ENCODE measurements at regions not wholly inside any gene's neighbourhood (a gene's known extent, or its start where the extent isn't known, plus 50 kb on each side); places are given as distances from the start of the nearest gene placed in this dataset.
"Not testable (repeated sequence)": the region's sequence is repeated elsewhere in the genome, so short reads cannot be mapped to it uniquely, and the experiment has no call there.

- Histone ChIP-seq H3K4me3 (no peak overlapping the region), H3K27me3 (no peaks in the 10 kb centered on the region), H3K4me1 (no peaks in the 10 kb centered on the region), H3K36me3 (no peaks in the 10 kb centered on the region), H3K9me3 (no peaks in the 10 kb centered on the region), H3K27ac (no peak overlapping the region)
- ATAC-seq (no peak), DNase-seq (no peak)
- intact Hi-C loops (cut with DNase I), result no loop called here
- TF ChIP-seq CTCF (IDR thresholded peaks at IDR 0.05), result no peak
These were observed 551.7 kb upstream of the LRRN3 start for GRCh38 chr7:110539216-110539615.

GRCh38 chr7:110541962-110542361, 549.0 kb upstream of the LRRN3 start:
- H3K4me3 ChIP-seq, result no peak overlapping the region
- H3K36me3 ChIP-seq, result no peaks in the 10 kb centered on the region
- DNase-seq, result no peak
- no peaks in the 10 kb centered on the region for H3K27me3 ChIP-seq
- no peak for ATAC-seq
- no peaks in the 10 kb centered on the region for H3K9me3 ChIP-seq
- H3K27ac ChIP-seq, result no peak overlapping the region
- no peak for TF ChIP-seq CTCF (IDR thresholded peaks at IDR 0.05)
- intact Hi-C loops (cut with DNase I), result no loop called here
- no peaks in the 10 kb centered on the region for H3K4me1 ChIP-seq

- DNase-seq (no peak), ATAC-seq (no peak)
- no peak for TF ChIP-seq CTCF (IDR thresholded peaks at IDR 0.05)
- Histone ChIP-seq H3K27ac (no peak overlapping the region), H3K36me3 (no peaks in the 10 kb centered on the region), H3K4me1 (no peaks in the 10 kb centered on the region), H3K9me3 (no peaks in the 10 kb centered on the region), H3K4me3 (no peak overlapping the region), H3K27me3 (no peaks in the 10 kb centered on the region)
- intact Hi-C loops (cut with DNase I), result no loop called here
These were observed 546.7 kb upstream of the LRRN3 start for GRCh38 chr7:110544194-110544593.

GRCh38 chr7:110548372-110548771, 542.6 kb upstream of the LRRN3 start:
- intact Hi-C loops (cut with DNase I), result no loop called here
- DNase-seq, result no peak
- no peak for TF ChIP-seq CTCF (IDR thresholded peaks at IDR 0.05)
- Histone ChIP-seq H3K27ac (no peak overlapping the region), H3K27me3 (no peaks in the 10 kb centered on the region), H3K4me3 (no peak overlapping the region), H3K9me3 (peaks cover 0 to 30% of the 10 kb centered on the region in 2 donors), H3K4me1 (no peaks in the 10 kb centered on the region), H3K36me3 (no peaks in the 10 kb centered on the region)
- ATAC-seq, result no peak

GRCh38 chr7:110557136-110557535, 533.8 kb upstream of the LRRN3 start:
- Histone ChIP-seq H3K27ac (no peak overlapping the region), H3K4me3 (no peak overlapping the region), H3K9me3 (peaks cover 0 to 30% of the 10 kb centered on the region in 2 donors), H3K27me3 (no peaks in the 10 kb centered on the region), H3K4me1 (no peaks in the 10 kb centered on the region), H3K36me3 (no peaks in the 10 kb centered on the region)
- intact Hi-C loops (cut with DNase I), result no loop called here
- no peak for TF ChIP-seq CTCF (IDR thresholded peaks at IDR 0.05)
- ATAC-seq (no peak), DNase-seq (no peak)

- peak in 1 of 4 donors; percentile 27 for DNase-seq
- H3K4me1 ChIP-seq; H3K27me3 ChIP-seq; intact Hi-C loops (cut with DNase I); H3K4me3 ChIP-seq; H3K36me3 ChIP-seq; ATAC-seq; H3K27ac ChIP-seq; H3K9me3 ChIP-seq: not testable (repeated sequence)
These were observed 527.6 kb upstream of the LRRN3 start for GRCh38 chr7:110563286-110563685.
